ENCODE measurements at regions not wholly inside any gene's neighbourhood (a gene's known extent, or its start where the extent isn't known, plus 50 kb on each side); places are given as distances from the start of the nearest gene placed in this dataset.

DNA sequence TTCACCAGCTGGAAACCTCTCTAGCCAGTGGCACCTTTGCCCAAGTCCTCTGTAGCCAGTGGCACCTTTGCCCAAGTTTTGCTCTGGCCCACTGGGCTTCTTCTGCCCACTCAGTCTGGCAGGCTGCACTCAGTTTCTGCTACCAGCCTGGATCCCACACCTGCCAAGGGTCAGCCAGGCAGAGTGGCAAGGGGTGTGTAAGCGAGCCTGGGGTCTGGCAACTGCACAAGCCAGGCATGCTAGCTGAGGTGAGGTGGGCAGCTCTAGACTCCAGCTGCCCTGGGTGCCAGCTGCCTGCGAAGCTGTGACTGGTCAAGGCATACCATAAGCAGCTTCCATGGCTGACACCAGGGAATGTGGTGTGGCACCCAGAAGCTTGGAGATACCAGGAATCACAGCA lies 233.1 kb upstream of the DKK2 start:
- no peak for TF ChIP-seq POLR2AphosphoS5 (IDR thresholded peaks at IDR 0.05)
- no peak for TF ChIP-seq EP300 (conservative IDR thresholded peaks at IDR 0.05; ENCODE audit: poor library complexity, severe bottlenecking)
- no peak for TF ChIP-seq RAD21 (conservative IDR thresholded peaks at IDR 0.05)

Data from neural cell (in vitro differentiated cells).